DND-41 (cell line): ENCODE measurements at regions not wholly inside any gene's neighbourhood (a gene's known extent, or its start where the extent isn't known, plus 50 kb on each side); places are given as distances from the start of the nearest gene placed in this dataset.

Experiments used
- EZH2 ChIP-seq: IDR thresholded peaks from 3 replicates; pipeline ENCODE4 v1.6.1; 2012; ENCODE audit warnings: borderline replicate concordance, low read depth, mild to moderate bottlenecking, moderate library complexity, low read length, inconsistent platforms; ENCODE audit not compliant: severe bottlenecking
- TF ChIP-seq, protein P1 (sequence below): IDR thresholded peaks from 2 replicates; pipeline ENCODE4 v1.5.1; 2012; ENCODE audit warnings: borderline replicate concordance, low read length, moderate library complexity, mild to moderate bottlenecking; ENCODE audit not compliant: poor library complexity, severe bottlenecking; ENCODE audit errors: extremely low read depth

DNA sequence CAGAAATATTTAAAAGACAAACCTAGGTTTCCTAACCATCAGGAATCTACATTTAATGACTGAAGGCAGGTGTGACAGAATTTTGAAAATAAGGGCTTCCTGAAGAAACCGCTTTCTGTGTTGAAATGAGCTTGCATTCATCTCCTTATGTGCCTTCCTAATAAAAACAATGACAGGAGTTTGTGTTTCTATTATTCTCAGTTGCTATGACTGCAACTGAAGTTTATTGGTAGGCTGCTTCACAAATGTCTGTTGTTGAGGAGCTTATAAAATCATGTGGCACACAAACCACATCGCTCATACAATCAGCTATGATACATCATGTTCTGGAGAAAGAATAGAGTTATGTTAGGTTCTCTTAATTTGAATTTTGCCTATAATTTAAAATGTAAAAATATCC lies 362.7 kb upstream of the SLC8A1 start:
- no peak for TF ChIP-seq EZH2
- TF ChIP-seq, protein P1, sequence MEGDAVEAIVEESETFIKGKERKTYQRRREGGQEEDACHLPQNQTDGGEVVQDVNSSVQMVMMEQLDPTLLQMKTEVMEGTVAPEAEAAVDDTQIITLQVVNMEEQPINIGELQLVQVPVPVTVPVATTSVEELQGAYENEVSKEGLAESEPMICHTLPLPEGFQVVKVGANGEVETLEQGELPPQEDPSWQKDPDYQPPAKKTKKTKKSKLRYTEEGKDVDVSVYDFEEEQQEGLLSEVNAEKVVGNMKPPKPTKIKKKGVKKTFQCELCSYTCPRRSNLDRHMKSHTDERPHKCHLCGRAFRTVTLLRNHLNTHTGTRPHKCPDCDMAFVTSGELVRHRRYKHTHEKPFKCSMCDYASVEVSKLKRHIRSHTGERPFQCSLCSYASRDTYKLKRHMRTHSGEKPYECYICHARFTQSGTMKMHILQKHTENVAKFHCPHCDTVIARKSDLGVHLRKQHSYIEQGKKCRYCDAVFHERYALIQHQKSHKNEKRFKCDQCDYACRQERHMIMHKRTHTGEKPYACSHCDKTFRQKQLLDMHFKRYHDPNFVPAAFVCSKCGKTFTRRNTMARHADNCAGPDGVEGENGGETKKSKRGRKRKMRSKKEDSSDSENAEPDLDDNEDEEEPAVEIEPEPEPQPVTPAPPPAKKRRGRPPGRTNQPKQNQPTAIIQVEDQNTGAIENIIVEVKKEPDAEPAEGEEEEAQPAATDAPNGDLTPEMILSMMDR: no peak
